CD4-positive, alpha-beta T cell treated with Interleukin-6 for 4 hours (primary cell): ENCODE measurements at regions not wholly inside any gene's neighbourhood (a gene's known extent, or its start where the extent isn't known, plus 50 kb on each side); places are given as distances from the start of the nearest gene placed in this dataset.
"Not testable (repeated sequence)": the region's sequence is repeated elsewhere in the genome, so short reads cannot be mapped to it uniquely, and the experiment has no call there.

Experiments used
- DNase-seq: peaks from one replicate; pipeline ENCODE4 v3.0.0-alpha.2; 2020; ENCODE audit warnings: mixed read lengths

- DNase-seq: no peak
Measured at GRCh38 chr5:40453689-40454088, 226.0 kb upstream of the PTGER4 start.

- no peak for DNase-seq
Measured at GRCh38 chr5:40452874-40453624, 226.7 kb upstream of the PTGER4 start.

DNA sequence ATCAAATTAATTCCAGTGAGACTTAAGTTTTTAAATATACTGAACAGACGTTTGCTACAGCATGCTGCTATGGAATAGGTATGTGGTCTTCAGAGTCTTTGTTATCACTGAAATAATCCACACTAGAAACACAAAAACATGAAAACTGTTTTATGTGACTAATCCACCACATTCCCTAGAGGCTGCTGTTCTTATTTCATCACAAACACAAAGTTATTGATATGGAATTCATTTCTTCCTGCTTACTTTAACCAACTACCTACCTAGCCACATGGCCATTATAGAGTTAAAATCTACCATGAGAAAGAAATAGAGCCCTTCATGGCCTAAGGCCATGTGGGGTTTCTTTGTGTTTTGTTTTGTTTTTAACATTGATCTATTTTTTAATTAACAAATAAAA is 232.3 kb upstream of the PTGER4 start:
- no peak for DNase-seq

DNA sequence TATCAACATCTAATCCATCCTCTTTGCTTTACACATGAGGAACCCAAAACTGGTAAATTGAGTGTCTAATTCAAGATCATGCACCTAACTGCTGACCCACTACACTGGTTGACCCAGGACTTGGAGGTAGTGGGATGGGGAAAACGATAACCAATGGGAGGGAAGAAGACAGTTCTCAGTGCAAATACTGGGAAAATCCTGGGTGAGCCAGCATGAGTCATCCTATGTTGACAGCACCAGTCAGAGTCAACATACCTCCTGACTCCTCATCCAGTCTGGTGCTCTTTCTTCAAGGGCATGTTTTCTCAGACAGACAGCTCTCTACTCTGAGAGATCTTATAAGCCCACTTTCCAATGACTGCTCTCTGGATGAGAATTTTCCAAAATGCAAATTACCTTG is 232.8 kb upstream of the PTGER4 start:
- DNase-seq: no peak

- no peak for DNase-seq
Measured at GRCh38 chr5:40442346-40442745, 237.4 kb upstream of the PTGER4 start.

DNA sequence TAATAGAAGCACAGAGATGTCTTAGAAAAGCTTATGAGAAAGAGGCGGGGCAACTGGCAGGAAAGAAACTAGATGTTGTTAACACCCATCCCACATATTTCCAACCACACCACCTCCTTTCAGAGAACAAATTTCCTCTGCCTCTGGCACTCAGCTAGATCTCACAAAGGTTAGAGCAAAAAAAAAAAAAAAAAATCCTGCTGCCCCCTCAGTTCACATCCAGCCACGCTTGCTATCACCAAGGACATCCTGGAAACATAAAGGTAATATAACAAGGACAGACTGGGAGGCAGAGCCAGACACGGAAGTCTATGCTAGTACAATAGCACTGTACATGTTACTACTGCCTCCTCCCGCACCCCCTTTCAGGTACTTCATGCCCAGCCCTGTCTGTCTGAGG is 238.0 kb upstream of the PTGER4 start:
- peak; percentile 53 for DNase-seq

DNA sequence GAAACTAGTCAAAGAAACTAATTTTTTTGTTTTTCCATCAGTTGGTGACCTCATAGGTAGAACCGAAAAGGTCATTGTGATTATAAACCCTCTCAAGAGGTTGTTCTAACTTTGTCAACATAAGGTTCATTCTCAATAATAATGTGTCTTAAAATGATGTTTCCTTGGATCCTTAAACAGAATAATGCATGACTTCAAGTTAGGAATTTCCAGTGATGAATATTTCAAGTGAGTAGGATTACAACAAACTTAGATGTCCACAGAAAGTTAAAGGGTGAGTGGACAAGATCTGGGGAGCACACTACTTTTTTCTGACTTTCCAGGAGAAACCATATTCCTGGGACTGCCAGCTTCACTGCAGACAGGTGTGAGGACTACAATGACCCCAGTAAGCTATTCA is 239.0 kb upstream of the PTGER4 start:
- no peak for DNase-seq

GRCh38 chr5:40439103-40439502 is 240.6 kb upstream of the PTGER4 start:
- DNase-seq: peak; percentile 39

DNA sequence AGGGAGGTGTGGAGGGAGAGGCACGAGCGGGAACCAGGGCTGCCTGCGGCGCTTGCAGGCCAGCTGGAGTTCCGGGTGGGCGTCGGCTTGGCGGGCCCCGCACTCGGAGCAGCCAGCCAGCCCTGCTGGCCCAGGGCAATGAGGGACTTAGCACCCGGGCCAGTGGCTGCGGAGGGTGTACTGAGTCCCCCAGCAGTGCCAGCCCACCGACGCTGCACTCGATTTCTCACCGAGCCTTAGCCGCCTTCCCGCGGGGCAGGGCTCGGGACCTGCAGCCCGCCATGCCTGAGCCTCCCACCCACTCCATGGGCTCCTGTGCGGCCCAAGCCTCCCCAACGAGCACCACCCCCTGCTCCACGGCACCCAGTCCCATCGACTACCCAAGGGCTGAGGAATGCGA is 241.1 kb upstream of the PTGER4 start:
- DNase-seq: not testable (repeated sequence)

DNA sequence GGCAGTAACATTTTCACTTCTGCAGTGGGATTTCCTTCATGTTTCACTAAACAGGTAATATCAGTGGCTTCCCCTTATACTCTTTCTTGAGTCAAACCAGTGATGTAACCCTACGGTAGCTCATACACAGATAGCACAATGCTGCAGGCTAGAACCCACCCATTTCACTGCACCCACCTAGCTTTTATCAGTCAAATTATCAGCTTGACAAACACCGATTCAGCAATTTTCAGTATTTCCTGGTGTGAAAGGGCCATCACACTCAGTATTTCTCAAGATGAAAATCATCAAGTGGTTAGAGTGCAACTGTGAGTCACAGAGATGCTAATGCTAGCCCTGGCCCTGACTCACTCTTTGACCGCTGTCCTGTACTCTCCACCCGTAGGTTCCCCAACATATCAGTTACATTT is 242.3 kb upstream of the PTGER4 start:
- peak; percentile 40 for DNase-seq

- DNase-seq: peak; percentile 60
Measured at GRCh38 chr5:40436535-40437237, 243.0 kb upstream of the PTGER4 start.

DNA sequence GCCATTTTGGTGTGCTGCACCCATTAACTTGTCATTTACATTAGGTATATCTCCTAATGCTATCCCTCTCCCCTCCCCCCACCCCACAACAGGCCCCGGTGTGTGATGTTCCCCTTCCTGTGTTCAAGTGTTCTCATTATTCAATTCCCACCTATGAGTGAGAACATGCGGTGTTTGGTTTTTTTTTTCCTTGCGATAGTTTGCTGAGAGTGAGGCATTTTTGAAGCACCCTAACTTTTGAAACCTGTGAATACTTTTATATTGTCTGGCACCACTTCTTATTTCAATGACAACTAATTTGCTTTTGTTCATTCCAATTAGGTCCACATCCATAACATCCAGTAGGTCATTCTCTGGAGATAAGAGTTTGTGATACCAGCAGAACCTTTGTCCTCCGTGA is 244.0 kb upstream of the PTGER4 start:
- DNase-seq: not testable (repeated sequence)

GRCh38 chr5:40432836-40433235 is 246.9 kb upstream of the PTGER4 start:
- no peak for DNase-seq

DNA sequence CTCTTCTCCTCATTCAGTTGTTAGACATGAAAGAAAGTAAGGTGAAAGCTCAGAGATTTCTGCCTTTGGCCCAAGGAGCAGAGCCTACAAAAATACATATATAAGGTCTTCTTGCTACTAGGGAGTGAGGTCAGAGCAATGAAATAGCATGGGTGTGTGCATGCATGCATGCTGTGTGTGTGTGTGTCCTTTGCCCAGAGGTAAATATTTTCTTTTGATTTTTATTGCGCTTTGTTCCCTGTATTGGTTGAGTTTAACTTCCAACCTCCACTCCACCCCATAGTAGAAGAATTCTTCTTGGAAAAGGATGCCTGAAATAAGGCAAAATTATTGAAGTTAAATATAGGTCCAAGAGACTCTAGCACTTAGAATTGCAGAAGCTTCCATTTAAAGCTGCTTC is 248.0 kb upstream of the PTGER4 start:
- DNase-seq: no peak

DNA sequence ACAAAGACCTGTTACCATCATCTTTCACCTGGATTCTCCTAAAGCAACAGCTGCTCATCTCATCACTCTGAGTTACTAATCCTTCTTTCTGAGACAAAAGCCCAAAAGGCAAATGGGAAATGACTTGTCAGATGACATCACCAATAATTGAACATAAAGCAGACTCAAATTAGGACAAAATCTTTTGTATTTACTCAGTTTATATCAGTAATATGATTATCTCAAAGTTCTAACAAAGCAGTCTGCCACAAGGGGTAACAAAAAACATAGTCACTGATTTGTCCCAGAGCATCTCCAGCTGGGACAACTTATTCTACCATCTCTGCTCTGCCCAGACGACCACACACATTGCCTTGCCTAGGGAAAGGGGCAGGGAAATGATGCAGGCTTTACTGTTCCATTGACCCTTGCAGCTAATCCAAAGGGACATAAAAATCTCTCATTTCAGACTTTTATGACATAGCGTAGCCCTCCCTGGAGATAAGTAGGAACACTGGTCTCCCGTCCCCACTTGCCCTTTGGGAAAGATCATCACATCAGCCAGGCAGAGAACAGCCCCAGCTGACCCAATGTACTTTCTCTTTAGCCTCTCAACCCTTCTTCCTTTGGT is 249.5 kb upstream of the PTGER4 start:
- no peak for DNase-seq

GRCh38 chr5:40429258-40430100 is 250.2 kb upstream of the PTGER4 start:
- peak; percentile 5 for DNase-seq

DNA sequence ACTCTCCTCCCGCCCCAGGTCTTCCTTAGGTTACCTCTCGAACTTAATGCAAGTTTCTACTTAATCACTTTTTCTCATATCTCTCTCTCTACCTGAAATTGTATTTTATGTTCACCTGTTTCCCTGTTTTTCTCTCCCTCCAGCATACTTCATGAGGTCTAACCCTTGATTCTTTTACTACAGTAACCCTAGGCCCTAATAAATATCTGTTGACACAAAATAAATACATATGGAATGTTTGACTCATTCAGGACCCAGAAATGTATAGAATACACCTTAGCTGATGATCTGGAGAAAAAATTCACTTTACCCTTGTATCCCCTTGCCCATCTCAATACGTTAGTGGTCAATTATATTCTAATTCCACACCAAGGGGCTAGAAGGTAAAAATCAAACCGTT is 250.9 kb upstream of the PTGER4 start:
- DNase-seq: no peak

GRCh38 chr5:40428126-40428525 is 251.6 kb upstream of the PTGER4 start:
- DNase-seq: peak; percentile 37

DNA sequence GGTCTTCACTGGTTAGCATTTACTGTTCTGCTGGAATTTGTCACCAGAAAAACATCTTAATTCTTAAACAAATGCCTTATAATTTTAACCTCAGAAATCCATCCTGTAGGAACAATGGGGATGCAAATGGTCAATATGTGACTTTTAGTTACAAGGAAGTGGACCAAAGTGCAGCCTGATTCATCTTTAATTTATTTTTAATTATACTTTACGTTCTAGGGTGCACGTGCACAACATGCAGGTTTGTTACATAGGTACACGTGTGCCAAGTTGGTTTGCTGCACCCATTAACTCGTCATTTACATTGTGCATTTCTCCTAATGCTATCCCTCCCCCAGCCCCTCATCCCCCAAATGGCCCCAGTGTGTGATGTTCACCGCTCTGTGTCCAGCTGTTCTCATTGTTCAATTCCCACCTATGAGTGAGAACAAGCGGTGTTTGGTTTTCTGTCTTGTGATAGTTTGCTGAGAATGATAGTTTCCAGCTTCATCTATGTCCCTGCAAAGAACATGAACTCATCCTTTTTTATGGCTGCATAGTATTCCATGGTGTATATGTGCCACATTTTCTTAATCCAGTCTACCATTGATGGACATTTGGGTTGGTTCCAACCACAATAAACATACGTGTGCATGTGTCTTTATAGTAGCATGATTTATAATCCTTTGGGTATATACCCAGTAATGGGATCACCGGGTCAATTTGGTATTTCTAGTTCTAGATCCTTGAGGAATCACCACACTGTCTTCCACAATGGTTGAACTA is 262.5 kb upstream of the PTGER4 start:
- not testable (repeated sequence) for DNase-seq

DNA sequence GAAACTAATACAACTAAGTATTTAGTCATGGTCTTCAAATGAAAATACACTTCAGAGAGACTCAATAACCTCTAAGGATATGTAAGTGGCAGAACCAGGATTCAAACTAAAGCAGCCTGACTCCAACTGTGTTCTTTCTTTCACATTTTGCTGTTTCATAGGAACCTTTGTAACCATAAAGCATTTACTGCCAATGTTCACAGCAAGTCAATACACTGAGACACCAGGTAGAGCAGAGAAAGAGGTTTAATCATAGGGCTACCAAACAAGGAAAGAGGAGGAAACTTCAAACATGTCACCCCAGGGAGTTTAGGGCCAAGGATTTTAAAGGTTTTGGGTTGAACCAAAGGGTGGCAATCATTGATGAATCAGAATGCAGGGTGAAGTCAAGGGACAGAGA is 263.1 kb upstream of the PTGER4 start:
- no peak for DNase-seq

DNA sequence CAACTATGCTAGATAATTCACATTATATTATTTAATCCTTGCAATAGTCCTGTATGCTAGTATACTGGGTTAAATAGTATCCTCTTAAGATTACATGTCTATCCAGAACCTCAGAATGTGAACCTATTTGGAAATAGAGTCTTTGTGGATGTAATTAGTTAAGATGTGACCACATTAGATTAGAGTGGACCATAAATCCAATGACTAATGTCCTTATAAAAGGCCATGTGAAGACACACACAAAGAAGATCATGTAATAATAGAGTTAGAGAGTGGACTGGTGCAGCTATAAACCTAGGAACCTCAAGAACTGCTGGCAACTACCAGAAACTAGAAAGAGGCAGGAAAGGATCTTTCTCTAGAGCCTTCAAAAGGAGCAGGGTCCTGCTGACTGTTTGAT is 263.6 kb upstream of the PTGER4 start:
- DNase-seq: no peak

DNA sequence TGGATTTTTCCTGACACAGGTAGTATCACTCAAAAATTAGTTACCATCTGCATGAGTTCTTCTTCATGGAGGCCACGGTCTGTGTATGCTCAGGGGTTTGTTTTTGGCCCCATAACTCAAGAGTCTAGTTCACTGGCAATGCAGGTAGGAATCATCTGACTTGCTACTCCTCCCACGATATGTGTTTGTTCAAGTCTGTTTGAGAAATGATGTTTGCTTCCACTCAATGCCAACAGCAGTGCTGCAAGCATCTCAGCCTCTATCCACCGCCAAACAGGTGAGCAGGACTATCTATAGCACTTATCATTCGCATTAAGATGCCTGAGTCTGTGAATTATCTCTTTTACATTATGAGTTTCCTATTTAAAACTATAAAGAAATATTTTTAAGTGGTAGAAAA is 264.8 kb upstream of the PTGER4 start:
- DNase-seq: no peak
